HG03439 (cell line): ENCODE measurements at regions not wholly inside any gene's neighbourhood (a gene's known extent, or its start where the extent isn't known, plus 50 kb on each side); places are given as distances from the start of the nearest gene placed in this dataset.

Source experiments
- ATAC-seq: cut with Tn5 transposase; IDR thresholded peaks from one replicate; pipeline ENCODE4 v1.9.1; 2021; ENCODE audit warnings: mild to moderate bottlenecking, moderate library complexity; ENCODE audit not compliant: unreplicated experiment

- ATAC-seq, result no peak
Measured at GRCh38 chr5:112653638-112654205, 84.0 kb upstream of the APC start.

DNA sequence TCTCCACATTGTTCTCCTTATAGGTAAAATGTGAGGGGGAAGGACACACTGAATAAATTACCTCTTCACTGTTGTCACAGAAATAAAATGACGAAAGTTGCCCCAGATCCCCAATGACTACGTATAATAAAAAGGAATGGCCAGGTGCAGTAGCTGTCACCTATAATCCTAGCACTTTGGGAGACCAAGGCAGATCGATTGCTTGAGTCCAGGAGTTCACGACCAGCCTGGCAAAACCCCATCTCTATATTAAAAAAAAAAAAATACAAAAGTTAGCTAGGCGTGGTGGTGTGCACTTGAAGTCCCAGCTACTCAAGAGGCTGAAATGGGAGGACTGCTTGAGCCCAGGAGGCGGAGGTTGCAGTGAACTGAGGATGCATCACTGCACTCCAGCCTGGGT is 82.2 kb upstream of the APC start:
- ATAC-seq, result no peak

- no peak for ATAC-seq
Measured at GRCh38 chr5:112656451-112656850, 81.2 kb upstream of the APC start.

GRCh38 chr5:112657804-112658203 is 79.9 kb upstream of the APC start:
- ATAC-seq, result no peak

GRCh38 chr5:112660359-112660758 is 77.3 kb upstream of the APC start:
- ATAC-seq, result no peak

- ATAC-seq, result no peak
Measured at GRCh38 chr5:112663146-112663545, 74.5 kb upstream of the APC start.

GRCh38 chr5:112668016-112668415 is 69.7 kb upstream of the APC start:
- ATAC-seq, result no peak

- no peak for ATAC-seq
Measured at GRCh38 chr5:112668911-112669310, 68.8 kb upstream of the APC start.

GRCh38 chr5:112669328-112669963 is 68.2 kb upstream of the APC start:
- no peak for ATAC-seq

DNA sequence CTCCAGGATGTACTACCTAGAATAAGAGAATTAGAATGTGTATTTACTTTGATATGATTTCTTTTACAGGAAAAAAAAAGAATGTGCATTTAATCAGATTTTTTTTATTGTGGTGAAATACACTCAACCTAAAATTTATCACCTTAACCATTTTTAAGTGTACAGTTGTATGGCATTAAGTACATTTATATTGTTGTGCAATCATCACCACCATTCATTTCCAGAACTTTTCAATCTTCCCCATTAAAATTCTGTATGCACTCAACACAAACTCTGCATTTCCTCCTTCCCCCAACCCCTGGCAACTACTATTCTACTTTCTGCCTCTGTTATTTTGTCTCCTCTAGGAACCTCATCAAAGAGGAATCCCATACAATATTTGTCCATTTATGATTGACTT is 66.0 kb upstream of the APC start:
- ATAC-seq, result no peak

DNA sequence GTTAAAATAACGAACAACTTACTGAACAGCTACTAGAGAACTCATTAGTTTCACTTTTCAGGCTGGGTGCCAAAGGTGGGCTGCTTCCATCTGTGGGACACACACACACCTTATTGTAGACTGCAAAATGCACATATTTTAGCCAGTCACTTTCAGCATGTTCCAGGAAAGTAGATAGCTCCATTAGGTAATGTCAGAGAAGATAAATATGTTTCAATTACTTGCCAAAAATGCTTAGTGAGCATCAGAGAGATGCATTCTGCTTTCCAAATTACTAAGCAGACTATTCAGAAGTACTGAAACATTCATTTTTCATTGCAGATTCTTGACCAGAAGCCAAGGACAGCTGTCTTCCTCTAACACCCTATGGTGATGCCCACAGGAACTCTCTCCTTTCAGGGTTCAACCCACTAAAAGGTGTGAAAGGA is 56.2 kb upstream of the APC start:
- ATAC-seq, result peak; percentile 84

- no peak for ATAC-seq
Measured at GRCh38 chr5:112682621-112683061, 55.0 kb upstream of the APC start.

GRCh38 chr5:112684121-112684520 is 53.6 kb upstream of the APC start:
- ATAC-seq, result no peak

DNA sequence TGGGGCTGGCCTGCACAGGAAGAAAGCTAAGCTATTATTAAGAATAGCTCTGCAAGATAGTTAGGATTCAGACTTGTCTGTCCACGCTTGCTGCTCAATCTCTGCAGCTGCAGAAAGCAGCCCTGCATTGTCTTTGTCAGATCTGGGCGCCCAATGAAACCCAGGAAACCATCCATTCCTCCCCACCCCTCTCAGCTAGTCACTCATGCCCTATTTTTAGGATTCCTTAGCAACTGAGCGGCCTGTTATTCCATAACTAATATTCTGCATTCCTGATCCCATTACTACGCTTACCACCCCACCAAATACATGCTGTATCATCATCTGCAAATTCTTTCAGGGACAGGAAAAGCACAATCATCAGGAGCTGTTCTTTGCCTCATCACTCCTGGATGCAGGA is 52.9 kb upstream of the APC start:
- no peak for ATAC-seq

GRCh38 chr5:112685386-112685785 is 52.3 kb upstream of the APC start:
- no peak for ATAC-seq

- ATAC-seq, result no peak
Measured at GRCh38 chr5:112685931-112686330, 51.8 kb upstream of the APC start.

- ATAC-seq, result no peak
Measured at GRCh38 chr5:112686675-112687074, 51.0 kb upstream of the APC start.

GRCh38 chr5:112687306-112687705 is 50.4 kb upstream of the APC start:
- no peak for ATAC-seq
